ENCODE measurements at regions not wholly inside any gene's neighbourhood (a gene's known extent, or its start where the extent isn't known, plus 50 kb on each side); places are given as distances from the start of the nearest gene placed in this dataset.
"Not testable (repeated sequence)": the region's sequence is repeated elsewhere in the genome, so short reads cannot be mapped to it uniquely, and the experiment has no call there.

DNA sequence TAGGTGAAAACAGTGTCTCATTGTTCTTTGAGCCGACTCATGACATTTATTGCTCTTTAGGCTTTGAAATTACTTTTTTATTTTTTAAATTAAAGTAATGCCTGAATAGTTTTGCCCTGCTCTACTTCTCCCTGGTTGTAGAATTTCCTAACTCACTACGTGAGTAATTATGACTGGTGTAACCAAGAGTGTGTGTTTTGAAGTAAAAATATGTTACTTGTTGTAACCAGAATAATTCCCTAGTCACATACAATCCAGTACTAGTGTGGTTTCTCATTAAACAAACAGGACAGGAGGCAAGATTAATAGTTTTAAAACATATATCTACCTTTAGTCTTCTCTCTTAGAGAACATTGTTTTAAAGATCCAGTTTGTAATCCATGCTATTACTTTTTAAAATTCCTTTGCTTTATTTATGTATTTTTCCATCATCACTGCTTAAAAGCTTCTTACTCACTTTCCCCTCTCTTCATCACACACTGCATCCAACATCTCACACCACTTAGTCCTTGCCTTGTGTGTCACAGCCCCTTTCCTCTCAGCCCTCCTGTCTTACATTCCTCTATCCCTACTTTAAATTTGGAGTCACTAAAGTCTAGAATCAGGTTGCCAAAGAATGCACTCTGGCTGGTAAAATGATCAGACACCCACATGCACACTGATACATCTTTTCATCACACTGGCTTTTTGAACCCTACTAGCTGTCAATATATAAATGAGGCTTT is 219.7 kb downstream of the WNT5A start:
- Histone ChIP-seq H4K20me1 (ENCODE audit: control insufficient read depth, insufficient read depth, low read depth, low read length) (no peaks in the 10 kb centered on the region), H3K27me3 (ENCODE audit: control insufficient read depth, low read length) (no peaks in the 10 kb centered on the region), H3K9me3 (ENCODE audit: control insufficient read depth, insufficient read depth, low read length) (no peaks in the 10 kb centered on the region), H3K4me2 (ENCODE audit: low read length) (no peak overlapping the region), H3K9me2 (replicated peaks; ENCODE audit: control insufficient read depth, low read length) (no peaks in the 10 kb centered on the region), H3K36me3 (ENCODE audit: control insufficient read depth, low read length) (no peaks in the 10 kb centered on the region), H3K4me3 (ENCODE audit: low read length) (no peak overlapping the region), H3K79me2 (ENCODE audit: control insufficient read depth, low read length) (no peaks in the 10 kb centered on the region), H3K27ac (ENCODE audit: low read depth, low read length) (no peak overlapping the region), H3F3A (ENCODE audit: control insufficient read depth, insufficient read depth) (no peaks in the 10 kb centered on the region), H3K4me1 (ENCODE audit: control insufficient read depth, low read length) (no peaks in the 10 kb centered on the region)
- no peak for TF ChIP-seq EZH2phosphoT487 (IDR thresholded peaks at IDR 0.05; ENCODE audit: borderline replicate concordance, low read length)
- TF ChIP-seq, protein P1, sequence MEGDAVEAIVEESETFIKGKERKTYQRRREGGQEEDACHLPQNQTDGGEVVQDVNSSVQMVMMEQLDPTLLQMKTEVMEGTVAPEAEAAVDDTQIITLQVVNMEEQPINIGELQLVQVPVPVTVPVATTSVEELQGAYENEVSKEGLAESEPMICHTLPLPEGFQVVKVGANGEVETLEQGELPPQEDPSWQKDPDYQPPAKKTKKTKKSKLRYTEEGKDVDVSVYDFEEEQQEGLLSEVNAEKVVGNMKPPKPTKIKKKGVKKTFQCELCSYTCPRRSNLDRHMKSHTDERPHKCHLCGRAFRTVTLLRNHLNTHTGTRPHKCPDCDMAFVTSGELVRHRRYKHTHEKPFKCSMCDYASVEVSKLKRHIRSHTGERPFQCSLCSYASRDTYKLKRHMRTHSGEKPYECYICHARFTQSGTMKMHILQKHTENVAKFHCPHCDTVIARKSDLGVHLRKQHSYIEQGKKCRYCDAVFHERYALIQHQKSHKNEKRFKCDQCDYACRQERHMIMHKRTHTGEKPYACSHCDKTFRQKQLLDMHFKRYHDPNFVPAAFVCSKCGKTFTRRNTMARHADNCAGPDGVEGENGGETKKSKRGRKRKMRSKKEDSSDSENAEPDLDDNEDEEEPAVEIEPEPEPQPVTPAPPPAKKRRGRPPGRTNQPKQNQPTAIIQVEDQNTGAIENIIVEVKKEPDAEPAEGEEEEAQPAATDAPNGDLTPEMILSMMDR (IDR thresholded peaks at IDR 0.05; ENCODE audit: low read depth, low read length, poor library complexity, severe bottlenecking), result no peak

- TF ChIP-seq, protein P1 (IDR thresholded peaks at IDR 0.05; ENCODE audit: low read depth, low read length, poor library complexity, severe bottlenecking), result no peak
- TF ChIP-seq EZH2phosphoT487 (IDR thresholded peaks at IDR 0.05; ENCODE audit: borderline replicate concordance, low read length), result no peak
- H3K4me1 ChIP-seq (ENCODE audit: control insufficient read depth, low read length), result no peaks in the 10 kb centered on the region
Observed at GRCh38 chr3:55264919-55265318, 222.2 kb downstream of the WNT5A start.

DNA sequence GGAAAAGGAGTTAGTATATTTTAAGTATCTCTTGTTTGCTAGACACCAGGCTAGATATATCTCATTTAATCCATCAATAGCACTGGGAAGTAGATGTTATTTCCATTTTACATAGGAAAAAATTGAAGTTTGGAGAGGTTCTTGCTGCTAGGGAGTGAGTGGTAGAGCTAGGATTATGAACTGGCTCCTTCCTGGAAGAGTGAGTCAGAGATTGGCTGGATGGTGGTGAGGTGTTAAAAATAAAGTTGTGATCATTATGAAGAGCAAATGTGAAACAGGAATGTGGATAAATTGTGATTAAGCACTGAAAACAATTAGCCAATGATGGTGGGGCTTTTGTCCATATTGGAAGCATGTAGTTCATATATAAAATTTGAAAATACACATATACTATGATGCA is 234.2 kb downstream of the WNT5A start:
- Histone ChIP-seq H3K4me1 (ENCODE audit: control insufficient read depth, low read length) (no peaks in the 10 kb centered on the region), H3K27me3 (ENCODE audit: control insufficient read depth, low read length) (no peaks in the 10 kb centered on the region), H3K4me3 (ENCODE audit: low read length) (no peak overlapping the region), H3K9me2 (replicated peaks; ENCODE audit: control insufficient read depth, low read length) (no peaks in the 10 kb centered on the region), H4K20me1 (ENCODE audit: control insufficient read depth, insufficient read depth, low read depth, low read length) (no peaks in the 10 kb centered on the region), H3K9me3 (ENCODE audit: control insufficient read depth, insufficient read depth, low read length) (no peaks in the 10 kb centered on the region), H3F3A (ENCODE audit: control insufficient read depth, insufficient read depth) (no peaks in the 10 kb centered on the region), H3K79me2 (ENCODE audit: control insufficient read depth, low read length) (no peaks in the 10 kb centered on the region), H3K36me3 (ENCODE audit: control insufficient read depth, low read length) (no peaks in the 10 kb centered on the region), H3K27ac (ENCODE audit: low read depth, low read length) (no peak overlapping the region), H3K4me2 (ENCODE audit: low read length) (no peak overlapping the region)
- no peak for TF ChIP-seq EZH2phosphoT487 (IDR thresholded peaks at IDR 0.05; ENCODE audit: borderline replicate concordance, low read length)
- TF ChIP-seq, protein P1 (IDR thresholded peaks at IDR 0.05; ENCODE audit: low read depth, low read length, poor library complexity, severe bottlenecking), result no peak

More at GRCh38 chr3:55264919-55265318, 222.2 kb downstream of the WNT5A start:
- Histone ChIP-seq H3K79me2 (ENCODE audit: control insufficient read depth, low read length) (no peaks in the 10 kb centered on the region), H3K9me3 (ENCODE audit: control insufficient read depth, insufficient read depth, low read length) (no peaks in the 10 kb centered on the region), H3F3A (ENCODE audit: control insufficient read depth, insufficient read depth) (no peaks in the 10 kb centered on the region), H3K27me3 (ENCODE audit: control insufficient read depth, low read length) (no peaks in the 10 kb centered on the region), H3K27ac (ENCODE audit: low read depth, low read length) (no peak overlapping the region), H4K20me1 (ENCODE audit: control insufficient read depth, insufficient read depth, low read depth, low read length) (no peaks in the 10 kb centered on the region), H3K4me3 (ENCODE audit: low read length) (no peak overlapping the region), H3K9me2 (replicated peaks; ENCODE audit: control insufficient read depth, low read length) (no peaks in the 10 kb centered on the region), H3K36me3 (ENCODE audit: control insufficient read depth, low read length) (no peaks in the 10 kb centered on the region), H3K4me2 (ENCODE audit: low read length) (no peak overlapping the region)

DNA sequence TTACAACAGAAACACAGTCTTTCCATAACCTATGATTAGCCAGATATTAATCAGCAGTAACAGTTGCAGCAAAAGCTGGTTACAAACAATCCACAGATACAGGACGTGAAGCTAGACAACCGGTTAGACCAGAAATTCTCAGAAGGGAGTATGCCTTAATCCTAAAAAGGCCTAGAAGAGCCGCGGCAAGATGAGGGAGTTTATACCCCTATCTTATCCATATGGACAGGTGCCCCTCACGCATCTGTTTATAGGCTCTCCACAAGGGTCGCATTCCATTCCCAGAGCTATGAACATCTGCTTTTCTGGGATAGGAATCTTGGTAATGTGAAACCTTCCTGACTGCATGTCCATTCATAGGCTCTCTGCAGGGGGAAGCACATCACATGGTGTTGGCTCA is 237.9 kb downstream of the WNT5A start:
- not testable (repeated sequence) for H3K79me2 ChIP-seq (ENCODE audit: control insufficient read depth, low read length); H3K9me2 ChIP-seq (replicated peaks; ENCODE audit: control insufficient read depth, low read length); H3K36me3 ChIP-seq (ENCODE audit: control insufficient read depth, low read length); H3K4me1 ChIP-seq (ENCODE audit: control insufficient read depth, low read length); H3K4me2 ChIP-seq (ENCODE audit: low read length); H3F3A ChIP-seq (ENCODE audit: control insufficient read depth, insufficient read depth); H3K27ac ChIP-seq (ENCODE audit: low read depth, low read length); H3K9me3 ChIP-seq (ENCODE audit: control insufficient read depth, insufficient read depth, low read length); H3K27me3 ChIP-seq (ENCODE audit: control insufficient read depth, low read length); H4K20me1 ChIP-seq (ENCODE audit: control insufficient read depth, insufficient read depth, low read depth, low read length); H3K4me3 ChIP-seq (ENCODE audit: low read length)

All from DOHH2 (cell line).